Vagina (tissue), 2 donors: ENCODE measurements at regions not wholly inside any gene's neighbourhood (a gene's known extent, or its start where the extent isn't known, plus 50 kb on each side); places are given as distances from the start of the nearest gene placed in this dataset.

Experiments
- DNase-seq, 2 donors: peaks; one replicate each; pipeline ENCODE4 v3.0.0-alpha.2; 2017; ENCODE audit errors: extremely low spot score in 2 of 2
- H3K27ac ChIP-seq: fragments of 200-600 bp; sonication (generic); one replicate; pipeline ENCODE4 v1.5.1; 2019
- H3K27me3 ChIP-seq: fragments of 200-600 bp; sonication (generic); one replicate; pipeline ENCODE4 v1.5.1; 2019
- H3K36me3 ChIP-seq, 2 donors: fragments of 200-600 bp; sonication (generic); one replicate each; pipeline ENCODE4 v1.5.1; 2017 to 2019
- H3K4me1 ChIP-seq: fragments of 200-600 bp; sonication (generic); one replicate; pipeline ENCODE4 v1.5.1; 2019
- H3K4me3 ChIP-seq, 2 donors: fragments of 200-600 bp; sonication (generic); 1 replicate in 1 of 2; 2 replicates in 1 of 2; pipeline ENCODE4 v1.5.1; 2016 to 2019
- H3K9me3 ChIP-seq: fragments of 200-600 bp; sonication (generic); one replicate; pipeline ENCODE4 v1.5.1; 2019
- CTCF ChIP-seq, 3 experiments: fragments of 450-650 bp in 2 of 3; fragments of 200-600 bp in 1 of 3; sonication (generic) in 1 of 3; IDR thresholded peaks; one replicate each; pipeline ENCODE4 v1.5.1; 2017 to 2019; ENCODE audit warnings: antibody characterized with exemption in 3 of 3, mild to moderate bottlenecking in 2 of 3, moderate library complexity in 2 of 3
- POLR2A ChIP-seq, 2 donors: fragments of 450-650 bp; IDR thresholded peaks; one replicate each; pipeline ENCODE4 v1.6.1; 2017; ENCODE audit warnings: antibody characterized with exemption in 2 of 2, mild to moderate bottlenecking in 2 of 2, moderate library complexity in 2 of 2
- POLR2AphosphoS5 ChIP-seq, 2 donors: sonication (generic); formaldehyde crosslinking; IDR thresholded peaks; one replicate each; pipeline ENCODE4 v1.9.0; 2017; ENCODE audit warnings: antibody characterized with exemption in 2 of 2, mild to moderate bottlenecking in 2 of 2, low read depth in 1 of 2; ENCODE audit not compliant: insufficient read depth in 1 of 2
- intact Hi-C: fragments of 100-400 bp; cut with DNase I; formaldehyde crosslinking; loops from one replicate; pipeline ENCODE4 v1.15.1; 2023

- no peak overlapping the region for H3K27ac ChIP-seq
Observed at GRCh38 chr18:11408555-11409065, 200.8 kb upstream of the SLC35G4 start.

GRCh38 chr18:11407940-11408339, 201.5 kb upstream of the SLC35G4 start:
- TF ChIP-seq CTCF (IDR thresholded peaks at IDR 0.05) (no peak), POLR2AphosphoS5 (IDR thresholded peaks at IDR 0.05; ENCODE audit: insufficient read depth in 1 of 2, low read depth in 1 of 2) (no peak), POLR2A (IDR thresholded peaks at IDR 0.05) (no peak)
- no peaks in the 10 kb centered on the region for H3K36me3 ChIP-seq
- no peaks in the 10 kb centered on the region for H3K27me3 ChIP-seq
- H3K4me1 ChIP-seq = no peaks in the 10 kb centered on the region
- H3K4me3 ChIP-seq = no peak overlapping the region
- no peak for DNase-seq
- H3K27ac ChIP-seq = no peak overlapping the region
- intact Hi-C loops = no loop called here
- H3K9me3 ChIP-seq = no peaks in the 10 kb centered on the region

More at GRCh38 chr18:11408555-11409065, 200.8 kb upstream of the SLC35G4 start:
- no peaks in the 10 kb centered on the region for H3K27me3 ChIP-seq
- no peak for DNase-seq
- no peak for TF ChIP-seq POLR2AphosphoS5 (IDR thresholded peaks at IDR 0.05; ENCODE audit: insufficient read depth in 1 of 2, low read depth in 1 of 2)
- intact Hi-C loops = no loop called here
- H3K9me3 ChIP-seq = no peaks in the 10 kb centered on the region
- H3K36me3 ChIP-seq = no peaks in the 10 kb centered on the region
- H3K4me1 ChIP-seq = no peaks in the 10 kb centered on the region
- H3K4me3 ChIP-seq = no peak overlapping the region

- intact Hi-C loops = no loop called here
- Histone ChIP-seq H3K4me1 (no peaks in the 10 kb centered on the region), H3K27ac (no peak overlapping the region), H3K9me3 (no peaks in the 10 kb centered on the region), H3K36me3 (no peaks in the 10 kb centered on the region), H3K27me3 (no peaks in the 10 kb centered on the region), H3K4me3 (no peak overlapping the region)
- no peak for DNase-seq
- TF ChIP-seq POLR2A (IDR thresholded peaks at IDR 0.05) = no peak
- TF ChIP-seq CTCF (IDR thresholded peaks at IDR 0.05) = no peak
- no peak for TF ChIP-seq POLR2AphosphoS5 (IDR thresholded peaks at IDR 0.05; ENCODE audit: insufficient read depth in 1 of 2, low read depth in 1 of 2)
Observed at GRCh38 chr18:11405804-11406203, 203.6 kb upstream of the SLC35G4 start.

GRCh38 chr18:11400703-11401102, 208.7 kb upstream of the SLC35G4 start:
- intact Hi-C loops = no loop called here
- no peaks in the 10 kb centered on the region for H3K27me3 ChIP-seq
- H3K4me1 ChIP-seq = no peaks in the 10 kb centered on the region
- H3K4me3 ChIP-seq = no peak overlapping the region
- DNase-seq = no peak
- TF ChIP-seq POLR2AphosphoS5 (IDR thresholded peaks at IDR 0.05; ENCODE audit: insufficient read depth in 1 of 2, low read depth in 1 of 2) (no peak), POLR2A (IDR thresholded peaks at IDR 0.05) (no peak), CTCF (IDR thresholded peaks at IDR 0.05) (no peak)
- no peak overlapping the region for H3K27ac ChIP-seq
- no peaks in the 10 kb centered on the region for H3K9me3 ChIP-seq
- no peaks in the 10 kb centered on the region for H3K36me3 ChIP-seq

- H3K4me3 ChIP-seq = no peak overlapping the region
- no peaks in the 10 kb centered on the region for H3K9me3 ChIP-seq
- TF ChIP-seq POLR2A (IDR thresholded peaks at IDR 0.05) (no peak), POLR2AphosphoS5 (IDR thresholded peaks at IDR 0.05; ENCODE audit: insufficient read depth in 1 of 2, low read depth in 1 of 2) (no peak), CTCF (IDR thresholded peaks at IDR 0.05) (no peak)
- no peaks in the 10 kb centered on the region for H3K36me3 ChIP-seq
- no peak for DNase-seq
- H3K27me3 ChIP-seq = no peaks in the 10 kb centered on the region
- H3K4me1 ChIP-seq = no peaks in the 10 kb centered on the region
- H3K27ac ChIP-seq = no peak overlapping the region
- intact Hi-C loops = no loop called here
Observed at GRCh38 chr18:11398625-11399024, 210.8 kb upstream of the SLC35G4 start.
